ENCODE measurements at regions not wholly inside any gene's neighbourhood (a gene's known extent, or its start where the extent isn't known, plus 50 kb on each side); places are given as distances from the start of the nearest gene placed in this dataset.

- no peaks in the 10 kb centered on the region for H3K79me1 ChIP-seq (ENCODE audit: low read depth, low read length)
- no peak overlapping the region for H2AFZ ChIP-seq (ENCODE audit: low read length)
- peaks cover 0 to 1% of the 10 kb centered on the region in 2 donors for H3K9me3 ChIP-seq (replicated peaks in 1 of 2; ENCODE audit: control insufficient read depth in 2 of 2, insufficient read depth in 1 of 2, low read depth in 1 of 2, low read length in 2 of 2)
- no peak overlapping the region for H2BK5ac ChIP-seq (ENCODE audit: low read length)
- H2BK15ac ChIP-seq (ENCODE audit: low read length) = no peak overlapping the region
- no peak overlapping the region for H3K4me2 ChIP-seq (ENCODE audit: insufficient read depth, low read length, poor library complexity, severe bottlenecking)
- no peak overlapping the region for H3K27ac ChIP-seq (replicated peaks; ENCODE audit: low read length)
- no peak overlapping the region for H4K91ac ChIP-seq (ENCODE audit: low read depth, low read length, poor library complexity)
- H3K27me3 ChIP-seq (ENCODE audit: control insufficient read depth in 3 of 3, insufficient read depth in 3 of 3, low read depth in 1 of 3, low read length in 3 of 3) = no peaks in the 10 kb centered on the region
- no peak overlapping the region for H3K4ac ChIP-seq (ENCODE audit: low read length)
- no peak overlapping the region for H2AK5ac ChIP-seq (ENCODE audit: low read depth, low read length)
- H2BK12ac ChIP-seq (ENCODE audit: low read length) = no peak overlapping the region
- no peak overlapping the region for H3K18ac ChIP-seq (ENCODE audit: low read length)
- H3K23ac ChIP-seq (ENCODE audit: low read depth, low read length, poor library complexity) = no peak overlapping the region
- H3K9ac ChIP-seq (ENCODE audit: low read depth, low read length, poor library complexity) = no peak overlapping the region
- no peak overlapping the region for H3K14ac ChIP-seq (ENCODE audit: low read length)
- H2BK120ac ChIP-seq (ENCODE audit: low read depth, low read length) = no peak overlapping the region
- no CpG with 5 or more reads among the region's 2 CpGs for WGBS, 2 donors (ENCODE audit: extremely low coverage in 2 of 2, insufficient read length in 2 of 2, insufficient replicate concordance in 1 of 2)
- DNase-seq (ENCODE audit: low spot score) = no peak
- no peaks in the 10 kb centered on the region for H3K36me3 ChIP-seq (replicated peaks in 1 of 2; ENCODE audit: control insufficient read depth in 2 of 2, insufficient read depth in 2 of 2, low read length in 2 of 2)
- no peak overlapping the region for H4K8ac ChIP-seq (ENCODE audit: low read depth, low read length)
- H3K4me3 ChIP-seq (ENCODE audit: low read length in 2 of 2) = no peak overlapping the region
- H3K4me1 ChIP-seq (ENCODE audit: control insufficient read depth in 2 of 2, insufficient read depth in 1 of 2, low read depth in 1 of 2, low read length in 2 of 2) = peaks cover 0 to 2% of the 10 kb centered on the region in 2 donors
These were observed 640.7 kb upstream of the MKI67 start for GRCh38 chr10:128766915-128767314.

GRCh38 chr10:128774979-128775378 is 648.8 kb upstream of the MKI67 start:
- Histone ChIP-seq H2BK5ac (ENCODE audit: low read length) (no peak overlapping the region), H3K4me2 (ENCODE audit: insufficient read depth, low read length, poor library complexity, severe bottlenecking) (no peak overlapping the region), H4K91ac (ENCODE audit: low read depth, low read length, poor library complexity) (no peak overlapping the region), H3K79me1 (ENCODE audit: low read depth, low read length) (no peaks in the 10 kb centered on the region), H3K36me3 (replicated peaks in 1 of 2; ENCODE audit: control insufficient read depth in 2 of 2, insufficient read depth in 2 of 2, low read length in 2 of 2) (no peaks in the 10 kb centered on the region), H3K27ac (replicated peaks; ENCODE audit: low read length) (no peak overlapping the region), H2AK5ac (ENCODE audit: low read depth, low read length) (no peak overlapping the region), H3K4me1 (ENCODE audit: control insufficient read depth in 2 of 2, insufficient read depth in 1 of 2, low read depth in 1 of 2, low read length in 2 of 2) (peaks cover 0 to 2% of the 10 kb centered on the region in 2 donors), H2BK12ac (ENCODE audit: low read length) (no peak overlapping the region), H3K9ac (ENCODE audit: low read depth, low read length, poor library complexity) (no peak overlapping the region), H3K27me3 (ENCODE audit: control insufficient read depth in 3 of 3, insufficient read depth in 3 of 3, low read depth in 1 of 3, low read length in 3 of 3) (peaks cover 0 to 2% (median 0%) of the 10 kb centered on the region in 3 experiments), H4K8ac (ENCODE audit: low read depth, low read length) (no peak overlapping the region), H3K4me3 (ENCODE audit: low read length in 2 of 2) (no peak overlapping the region), H3K9me3 (replicated peaks in 1 of 2; ENCODE audit: control insufficient read depth in 2 of 2, insufficient read depth in 1 of 2, low read depth in 1 of 2, low read length in 2 of 2) (peaks cover 0 to 1% of the 10 kb centered on the region in 2 donors), H2BK15ac (ENCODE audit: low read length) (no peak overlapping the region), H3K23ac (ENCODE audit: low read depth, low read length, poor library complexity) (no peak overlapping the region), H3K4ac (ENCODE audit: low read length) (no peak overlapping the region), H3K14ac (ENCODE audit: low read length) (no peak overlapping the region), H2BK120ac (ENCODE audit: low read depth, low read length) (no peak overlapping the region), H3K18ac (ENCODE audit: low read length) (no peak overlapping the region), H2AFZ (ENCODE audit: low read length) (no peak overlapping the region)
- DNase-seq (ENCODE audit: low spot score) = no peak
- no CpG with 5 or more reads among the region's 1 CpG for WGBS, 2 donors (ENCODE audit: extremely low coverage in 2 of 2, insufficient read length in 2 of 2, insufficient replicate concordance in 1 of 2)

- H2AFZ ChIP-seq (ENCODE audit: low read length) = no peak overlapping the region
- no peak overlapping the region for H2BK15ac ChIP-seq (ENCODE audit: low read length)
- no peak overlapping the region for H2BK5ac ChIP-seq (ENCODE audit: low read length)
- no peak overlapping the region for H2BK12ac ChIP-seq (ENCODE audit: low read length)
- H3K9me3 ChIP-seq (replicated peaks in 1 of 2; ENCODE audit: control insufficient read depth in 2 of 2, insufficient read depth in 1 of 2, low read depth in 1 of 2, low read length in 2 of 2) = peaks cover 0 to 1% of the 10 kb centered on the region in 2 donors
- no peak overlapping the region for H3K9ac ChIP-seq (ENCODE audit: low read depth, low read length, poor library complexity)
- no peak overlapping the region for H4K8ac ChIP-seq (ENCODE audit: low read depth, low read length)
- H3K4me3 ChIP-seq (ENCODE audit: low read length in 2 of 2) = no peak overlapping the region
- H3K4ac ChIP-seq (ENCODE audit: low read length) = no peak overlapping the region
- DNase-seq (ENCODE audit: low spot score) = no peak
- H3K23ac ChIP-seq (ENCODE audit: low read depth, low read length, poor library complexity) = no peak overlapping the region
- no peak overlapping the region for H2AK5ac ChIP-seq (ENCODE audit: low read depth, low read length)
- H3K14ac ChIP-seq (ENCODE audit: low read length) = no peak overlapping the region
- WGBS, 2 donors (ENCODE audit: extremely low coverage in 2 of 2, insufficient read length in 2 of 2, insufficient replicate concordance in 1 of 2) = no CpG with 5 or more reads among the region's 10 CpGs
- H2BK120ac ChIP-seq (ENCODE audit: low read depth, low read length) = no peak overlapping the region
- H3K36me3 ChIP-seq (replicated peaks in 1 of 2; ENCODE audit: control insufficient read depth in 2 of 2, insufficient read depth in 2 of 2, low read length in 2 of 2) = no peaks in the 10 kb centered on the region
- H3K18ac ChIP-seq (ENCODE audit: low read length) = no peak overlapping the region
- H3K27ac ChIP-seq (replicated peaks; ENCODE audit: low read length) = no peak overlapping the region
- no peak overlapping the region for H4K91ac ChIP-seq (ENCODE audit: low read depth, low read length, poor library complexity)
- peaks cover 0 to 1% of the 10 kb centered on the region in 2 donors for H3K4me1 ChIP-seq (ENCODE audit: control insufficient read depth in 2 of 2, insufficient read depth in 1 of 2, low read depth in 1 of 2, low read length in 2 of 2)
- no peaks in the 10 kb centered on the region for H3K79me1 ChIP-seq (ENCODE audit: low read depth, low read length)
- H3K27me3 ChIP-seq (ENCODE audit: control insufficient read depth in 3 of 3, insufficient read depth in 3 of 3, low read depth in 1 of 3, low read length in 3 of 3) = peaks cover 0 to 2% (median 0%) of the 10 kb centered on the region in 3 experiments
- H3K4me2 ChIP-seq (ENCODE audit: insufficient read depth, low read length, poor library complexity, severe bottlenecking) = no peak overlapping the region
These were observed 649.5 kb upstream of the MKI67 start for GRCh38 chr10:128775743-128776142.

- no peaks in the 10 kb centered on the region for H3K36me3 ChIP-seq (replicated peaks in 1 of 2; ENCODE audit: control insufficient read depth in 2 of 2, insufficient read depth in 2 of 2, low read length in 2 of 2)
- no peak overlapping the region for H3K14ac ChIP-seq (ENCODE audit: low read length)
- H3K27ac ChIP-seq (replicated peaks; ENCODE audit: low read length) = no peak overlapping the region
- no peak overlapping the region for H2AFZ ChIP-seq (ENCODE audit: low read length)
- H3K4me2 ChIP-seq (ENCODE audit: insufficient read depth, low read length, poor library complexity, severe bottlenecking) = no peak overlapping the region
- H2BK12ac ChIP-seq (ENCODE audit: low read length) = no peak overlapping the region
- no peak overlapping the region for H2BK120ac ChIP-seq (ENCODE audit: low read depth, low read length)
- H2BK5ac ChIP-seq (ENCODE audit: low read length) = no peak overlapping the region
- H3K9me3 ChIP-seq (replicated peaks in 1 of 2; ENCODE audit: control insufficient read depth in 2 of 2, insufficient read depth in 1 of 2, low read depth in 1 of 2, low read length in 2 of 2) = peaks cover 0 to under 1% of the 10 kb centered on the region in 2 donors
- H3K23ac ChIP-seq (ENCODE audit: low read depth, low read length, poor library complexity) = no peak overlapping the region
- no peak overlapping the region for H3K4ac ChIP-seq (ENCODE audit: low read length)
- no peak for DNase-seq (ENCODE audit: low spot score)
- WGBS, 2 donors (ENCODE audit: extremely low coverage in 2 of 2, insufficient read length in 2 of 2, insufficient replicate concordance in 1 of 2) = no CpG with 5 or more reads among the region's 9 CpGs
- peaks cover 0 to 2% (median 0%) of the 10 kb centered on the region in 3 experiments for H3K27me3 ChIP-seq (ENCODE audit: control insufficient read depth in 3 of 3, insufficient read depth in 3 of 3, low read depth in 1 of 3, low read length in 3 of 3)
- no peak overlapping the region for H2AK5ac ChIP-seq (ENCODE audit: low read depth, low read length)
- no peaks in the 10 kb centered on the region for H3K79me1 ChIP-seq (ENCODE audit: low read depth, low read length)
- no peak overlapping the region for H4K8ac ChIP-seq (ENCODE audit: low read depth, low read length)
- no peak overlapping the region for H2BK15ac ChIP-seq (ENCODE audit: low read length)
- no peak overlapping the region for H3K4me3 ChIP-seq (ENCODE audit: low read length in 2 of 2)
- no peaks in the 10 kb centered on the region for H3K4me1 ChIP-seq (ENCODE audit: control insufficient read depth in 2 of 2, insufficient read depth in 1 of 2, low read depth in 1 of 2, low read length in 2 of 2)
- H3K18ac ChIP-seq (ENCODE audit: low read length) = no peak overlapping the region
- H4K91ac ChIP-seq (ENCODE audit: low read depth, low read length, poor library complexity) = no peak overlapping the region
- no peak overlapping the region for H3K9ac ChIP-seq (ENCODE audit: low read depth, low read length, poor library complexity)
These were observed 650.5 kb upstream of the MKI67 start for GRCh38 chr10:128776673-128777252.

All from neuronal stem cell (in vitro differentiated cells).